ENCODE measurements at regions not wholly inside any gene's neighbourhood (a gene's known extent, or its start where the extent isn't known, plus 50 kb on each side); places are given as distances from the start of the nearest gene placed in this dataset.

DNA sequence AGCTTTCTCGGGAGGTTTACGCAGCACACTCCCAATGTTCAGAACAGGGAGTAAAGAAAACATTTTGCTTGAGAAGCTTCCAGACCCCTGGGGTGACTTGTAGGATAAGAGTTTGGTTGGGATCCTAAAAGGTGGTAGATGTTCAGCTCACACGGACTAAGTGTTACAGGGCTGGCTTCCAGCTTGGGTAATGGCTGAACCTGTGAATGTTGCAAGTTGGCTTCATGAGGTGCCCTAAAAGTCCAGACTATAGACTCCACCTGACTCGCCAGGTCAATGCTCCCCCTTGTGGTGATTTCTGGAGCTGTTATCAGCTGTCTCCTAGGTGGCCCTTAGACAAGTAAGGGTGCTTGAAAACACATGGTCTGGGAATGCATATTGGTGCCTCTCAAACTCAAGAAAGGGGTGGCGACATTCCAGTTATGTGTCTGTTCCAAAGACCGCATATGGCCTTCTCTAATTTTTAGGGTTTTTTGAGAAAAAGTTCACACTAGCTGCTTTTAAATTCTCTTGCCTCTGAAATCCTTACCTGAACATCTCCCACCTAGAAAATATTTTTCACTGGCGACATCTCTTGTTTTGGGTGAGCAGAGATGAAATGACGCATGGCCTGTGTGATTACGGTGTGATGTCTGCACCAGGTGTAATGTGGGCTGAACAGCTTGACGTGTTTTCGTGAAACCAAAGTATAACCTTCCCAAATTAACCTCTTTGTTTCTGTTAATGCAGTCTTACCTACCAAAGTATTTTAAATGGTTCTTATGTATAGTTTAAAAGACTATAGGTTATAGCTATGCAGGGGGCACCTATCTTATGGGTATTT lies 175.7 kb upstream of the KBTBD8 start:
- no peaks in the 10 kb centered on the region for H3K9me3 ChIP-seq
- H3K27ac ChIP-seq = no peak overlapping the region
- 69 to 74% methylated on average over 11 of the region's 11 CpGs for WGBS, 2 donors
- H3K27me3 ChIP-seq = peaks cover 0 to under 1% (median 0%) of the 10 kb centered on the region in 7 donors
- TF ChIP-seq, protein P1, sequence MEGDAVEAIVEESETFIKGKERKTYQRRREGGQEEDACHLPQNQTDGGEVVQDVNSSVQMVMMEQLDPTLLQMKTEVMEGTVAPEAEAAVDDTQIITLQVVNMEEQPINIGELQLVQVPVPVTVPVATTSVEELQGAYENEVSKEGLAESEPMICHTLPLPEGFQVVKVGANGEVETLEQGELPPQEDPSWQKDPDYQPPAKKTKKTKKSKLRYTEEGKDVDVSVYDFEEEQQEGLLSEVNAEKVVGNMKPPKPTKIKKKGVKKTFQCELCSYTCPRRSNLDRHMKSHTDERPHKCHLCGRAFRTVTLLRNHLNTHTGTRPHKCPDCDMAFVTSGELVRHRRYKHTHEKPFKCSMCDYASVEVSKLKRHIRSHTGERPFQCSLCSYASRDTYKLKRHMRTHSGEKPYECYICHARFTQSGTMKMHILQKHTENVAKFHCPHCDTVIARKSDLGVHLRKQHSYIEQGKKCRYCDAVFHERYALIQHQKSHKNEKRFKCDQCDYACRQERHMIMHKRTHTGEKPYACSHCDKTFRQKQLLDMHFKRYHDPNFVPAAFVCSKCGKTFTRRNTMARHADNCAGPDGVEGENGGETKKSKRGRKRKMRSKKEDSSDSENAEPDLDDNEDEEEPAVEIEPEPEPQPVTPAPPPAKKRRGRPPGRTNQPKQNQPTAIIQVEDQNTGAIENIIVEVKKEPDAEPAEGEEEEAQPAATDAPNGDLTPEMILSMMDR (IDR thresholded peaks at IDR 0.05) = peak; percentile 38 to 86 (median 74)
- H3K36me3 ChIP-seq = no peaks in the 10 kb centered on the region
- DNase-seq (peak; percentile 17 to 53), ATAC-seq (peak; percentile 46 to 78 (median 73))
- H3K4me3 ChIP-seq = no peak overlapping the region
- intact Hi-C loops (cut with DNase I) = loop anchor here in 1 of 10 donors (2.0 to 5.0 kb wide), 2 partner anchors 546 to 570 kb away; no protein-coding TSS in a partner anchor
- H3K4me1 ChIP-seq = no peaks in the 10 kb centered on the region

DNA sequence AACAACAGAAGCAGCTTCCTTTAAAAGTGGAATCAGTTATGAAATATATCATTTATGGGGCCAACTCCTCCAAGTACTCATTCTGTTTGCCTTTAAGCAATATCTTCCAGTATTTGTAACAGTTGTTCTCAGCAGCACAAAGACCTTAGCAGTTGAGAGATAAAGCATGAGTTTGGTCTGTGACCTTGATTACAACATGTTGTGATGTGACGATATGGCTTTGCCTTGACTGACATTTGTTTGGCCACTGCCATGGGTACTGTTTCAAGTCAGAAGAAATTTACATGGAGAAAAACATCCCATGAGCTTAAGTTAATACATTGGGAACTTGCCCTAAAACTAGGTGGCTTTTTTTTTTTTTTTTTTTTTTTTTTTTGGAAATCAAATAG lies 175.1 kb upstream of the KBTBD8 start:
- no peaks in the 10 kb centered on the region for H3K4me1 ChIP-seq
- H3K9me3 ChIP-seq = no peaks in the 10 kb centered on the region
- H3K27ac ChIP-seq = no peak overlapping the region
- H3K4me3 ChIP-seq = no peak overlapping the region
- WGBS, 2 donors = 61 to 63% methylated on average over 1 of the region's 1 CpG
- peaks cover 0 to 5% (median 0%) of the 10 kb centered on the region in 7 donors for H3K27me3 ChIP-seq
- DNase-seq = no peak
- intact Hi-C loops (cut with DNase I) = loop anchor here in 1 of 10 donors (2.0 to 5.0 kb wide), 2 partner anchors 546 to 571 kb away; no protein-coding TSS in a partner anchor
- no peak for ATAC-seq
- no peaks in the 10 kb centered on the region for H3K36me3 ChIP-seq
- TF ChIP-seq, protein P1 (IDR thresholded peaks at IDR 0.05) = no peak

DNA sequence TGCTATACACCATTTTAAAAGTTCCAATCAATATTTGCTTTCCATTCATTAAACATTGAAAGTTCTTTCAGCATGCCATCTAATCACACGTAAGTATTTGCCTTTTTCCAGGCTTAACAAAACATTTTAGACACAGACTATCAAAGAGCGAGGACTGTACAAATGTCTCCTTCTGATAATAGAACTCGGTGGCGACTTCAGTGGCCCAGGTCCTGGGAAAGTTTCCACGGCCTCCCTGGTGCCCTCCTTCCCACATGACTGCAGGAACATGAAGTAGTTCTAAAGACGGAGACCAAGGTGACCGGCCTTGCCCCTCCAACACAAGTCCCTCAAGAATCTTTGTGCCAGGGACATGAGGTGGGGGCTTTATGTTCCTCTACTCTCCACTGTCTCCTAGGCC lies 174.6 kb upstream of the KBTBD8 start:
- 84 to 88% methylated on average over 7 of the region's 7 CpGs for WGBS, 2 donors

DNA sequence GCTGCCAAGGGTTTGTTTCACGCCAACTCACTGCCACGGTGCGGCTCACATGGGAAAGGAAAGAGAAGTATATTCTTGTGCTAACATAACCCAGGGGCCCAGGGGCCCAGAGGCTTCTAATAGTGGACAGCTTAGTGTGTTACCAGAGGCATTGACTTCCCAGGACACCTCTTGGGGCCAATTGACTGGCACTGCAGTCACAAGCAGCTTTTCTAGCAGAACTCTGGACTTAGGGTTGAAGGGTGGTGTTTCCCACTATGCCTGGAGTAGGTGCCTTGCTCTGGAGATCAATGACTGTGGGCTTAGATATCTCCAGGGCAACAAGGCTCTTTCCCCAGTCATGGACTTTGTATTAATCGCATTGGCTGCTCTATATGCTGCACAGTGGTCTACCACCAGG lies 172.7 kb upstream of the KBTBD8 start:
- no peak for DNase-seq
- H3K9me3 ChIP-seq = no peaks in the 10 kb centered on the region
- intact Hi-C loops (cut with DNase I) = no loop called here
- TF ChIP-seq, protein P1 (IDR thresholded peaks at IDR 0.05) = no peak
- no peaks in the 10 kb centered on the region for H3K36me3 ChIP-seq
- ATAC-seq = no peak
- no peaks in the 10 kb centered on the region for H3K4me1 ChIP-seq
- H3K27me3 ChIP-seq = peaks cover 0 to 13% (median 0%) of the 10 kb centered on the region in 7 donors
- 88 to 92% methylated on average over 4 of the region's 4 CpGs for WGBS, 2 donors
- no peak overlapping the region for H3K27ac ChIP-seq
- H3K4me3 ChIP-seq = no peak overlapping the region

More for the DNA sequence above, 174.6 kb upstream of the KBTBD8 start:
- H3K27ac ChIP-seq = no peak overlapping the region
- TF ChIP-seq, protein P1 (IDR thresholded peaks at IDR 0.05) = no peak
- DNase-seq (no peak), ATAC-seq (no peak)
- H3K27me3 ChIP-seq = peaks cover 0 to 5% (median 0%) of the 10 kb centered on the region in 7 donors
- no peak overlapping the region for H3K4me3 ChIP-seq
- no peaks in the 10 kb centered on the region for H3K9me3 ChIP-seq
- H3K36me3 ChIP-seq = no peaks in the 10 kb centered on the region
- H3K4me1 ChIP-seq = no peaks in the 10 kb centered on the region
- intact Hi-C loops (cut with DNase I) = loop anchor here in 1 of 10 donors (2.0 to 5.0 kb wide), 2 partner anchors 547 to 571 kb away; no protein-coding TSS in a partner anchor

All from heart right ventricle (tissue), 16 donors.